ENCODE measurements at regions not wholly inside any gene's neighbourhood (a gene's known extent, or its start where the extent isn't known, plus 50 kb on each side); places are given as distances from the start of the nearest gene placed in this dataset.

- ATAC-seq = no peak
- in situ Hi-C loops (cut with MboI; ENCODE audit: low sequenced_read_pairs in 4 of 4) = no loop called here
- TF ChIP-seq CTCF (IDR thresholded peaks at IDR 0.05 in 4 of 5, conservative IDR thresholded peaks at IDR 0.05 in 1 of 5) = no peak
- TF ChIP-seq POLR2A (IDR thresholded peaks at IDR 0.05) = no peak
These were observed 125.7 kb upstream of the THSD7B start for GRCh38 chr2:136639651-136640050.

GRCh38 chr2:136638193-136638592 lies 127.2 kb upstream of the THSD7B start:
- in situ Hi-C loops (cut with MboI; ENCODE audit: low sequenced_read_pairs in 4 of 4) (no loop called here), intact Hi-C loops (cut with DNase I; ENCODE audit: low total_unique reads) (no loop called here)
- no peak overlapping the region for H3K4me3 ChIP-seq
- ATAC-seq (no peak), DNase-seq (no peak)
- no peaks in the 10 kb centered on the region for H3K27me3 ChIP-seq
- H3K27ac ChIP-seq = no peak overlapping the region
- H3K4me1 ChIP-seq = no peaks in the 10 kb centered on the region
- no peaks in the 10 kb centered on the region for H3K9me3 ChIP-seq
- H3K36me3 ChIP-seq = no peaks in the 10 kb centered on the region
- TF ChIP-seq CTCF (IDR thresholded peaks at IDR 0.05 in 4 of 5, conservative IDR thresholded peaks at IDR 0.05 in 1 of 5) (no peak), POLR2A (IDR thresholded peaks at IDR 0.05) (no peak)

More at GRCh38 chr2:136639651-136640050, 125.7 kb upstream of the THSD7B start:
- Histone ChIP-seq H3K4me1 (no peaks in the 10 kb centered on the region), H3K9me3 (no peaks in the 10 kb centered on the region), H3K27ac (no peak overlapping the region), H3K4me3 (no peak overlapping the region), H3K27me3 (no peaks in the 10 kb centered on the region), H3K36me3 (no peaks in the 10 kb centered on the region)
- intact Hi-C loops (cut with DNase I; ENCODE audit: low total_unique reads) = no loop called here
- DNase-seq = no peak

- no peak overlapping the region for H3K27ac ChIP-seq
- intact Hi-C loops (cut with DNase I; ENCODE audit: low total_unique reads) = no loop called here
- H3K27me3 ChIP-seq = no peaks in the 10 kb centered on the region
- DNase-seq (no peak), ATAC-seq (no peak)
- no peaks in the 10 kb centered on the region for H3K4me1 ChIP-seq
- TF ChIP-seq POLR2A (IDR thresholded peaks at IDR 0.05) = no peak
- TF ChIP-seq CTCF (IDR thresholded peaks at IDR 0.05 in 4 of 5, conservative IDR thresholded peaks at IDR 0.05 in 1 of 5) = no peak
- in situ Hi-C loops (cut with MboI; ENCODE audit: low sequenced_read_pairs in 4 of 4) = no loop called here
- no peaks in the 10 kb centered on the region for H3K36me3 ChIP-seq
- no peaks in the 10 kb centered on the region for H3K9me3 ChIP-seq
- no peak overlapping the region for H3K4me3 ChIP-seq
These were observed 127.9 kb upstream of the THSD7B start for GRCh38 chr2:136637402-136637801.

- Histone ChIP-seq H3K36me3 (no peaks in the 10 kb centered on the region), H3K27me3 (no peaks in the 10 kb centered on the region), H3K4me3 (no peak overlapping the region), H3K9me3 (no peaks in the 10 kb centered on the region), H3K4me1 (no peaks in the 10 kb centered on the region), H3K27ac (no peak overlapping the region)
- in situ Hi-C loops (cut with MboI; ENCODE audit: low sequenced_read_pairs in 4 of 4) = no loop called here
- intact Hi-C loops (cut with DNase I; ENCODE audit: low total_unique reads) = no loop called here
- TF ChIP-seq POLR2A (IDR thresholded peaks at IDR 0.05) (no peak), CTCF (IDR thresholded peaks at IDR 0.05 in 4 of 5, conservative IDR thresholded peaks at IDR 0.05 in 1 of 5) (no peak)
- DNase-seq (no peak), ATAC-seq (no peak)
These were observed 136.9 kb upstream of the THSD7B start for GRCh38 chr2:136628490-136628889.

GRCh38 chr2:136613096-136613495 lies 152.2 kb upstream of the THSD7B start:
- no peak overlapping the region for H3K27ac ChIP-seq
- no peaks in the 10 kb centered on the region for H3K4me1 ChIP-seq
- in situ Hi-C loops (cut with MboI; ENCODE audit: low sequenced_read_pairs in 4 of 4) (no loop called here), intact Hi-C loops (cut with DNase I; ENCODE audit: low total_unique reads) (no loop called here)
- DNase-seq = no peak
- TF ChIP-seq POLR2A (IDR thresholded peaks at IDR 0.05) (no peak), CTCF (IDR thresholded peaks at IDR 0.05 in 4 of 5, conservative IDR thresholded peaks at IDR 0.05 in 1 of 5) (no peak)
- H3K27me3 ChIP-seq = no peaks in the 10 kb centered on the region
- no peaks in the 10 kb centered on the region for H3K9me3 ChIP-seq
- no peaks in the 10 kb centered on the region for H3K36me3 ChIP-seq
- no peak overlapping the region for H3K4me3 ChIP-seq
- ATAC-seq = no peak
